ENCODE measurements at regions not wholly inside any gene's neighbourhood (a gene's known extent, or its start where the extent isn't known, plus 50 kb on each side); places are given as distances from the start of the nearest gene placed in this dataset.

DNA sequence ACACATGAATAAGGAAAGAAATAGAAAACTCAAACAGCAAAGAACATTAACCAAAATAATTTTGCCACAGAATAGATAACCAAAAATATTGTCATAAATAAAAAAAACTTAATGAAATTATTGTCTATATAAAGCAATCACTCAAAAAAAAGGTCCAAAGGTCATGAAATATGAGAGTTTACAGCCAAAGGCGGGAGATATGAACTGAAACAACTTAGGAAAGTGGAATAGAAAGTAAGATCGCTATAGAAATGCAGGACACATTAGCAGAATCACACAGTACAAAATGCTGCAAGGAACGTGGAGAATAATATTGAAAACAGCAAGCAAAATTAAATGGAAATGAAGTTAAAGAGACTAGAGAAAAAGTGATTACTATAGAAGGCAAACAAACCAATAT, 375.0 kb upstream of the ARHGEF26 start:
- no peak for TF ChIP-seq EZH2phosphoT487 (IDR thresholded peaks at IDR 0.05; ENCODE audit: borderline replicate concordance)
- TF ChIP-seq, protein P1, sequence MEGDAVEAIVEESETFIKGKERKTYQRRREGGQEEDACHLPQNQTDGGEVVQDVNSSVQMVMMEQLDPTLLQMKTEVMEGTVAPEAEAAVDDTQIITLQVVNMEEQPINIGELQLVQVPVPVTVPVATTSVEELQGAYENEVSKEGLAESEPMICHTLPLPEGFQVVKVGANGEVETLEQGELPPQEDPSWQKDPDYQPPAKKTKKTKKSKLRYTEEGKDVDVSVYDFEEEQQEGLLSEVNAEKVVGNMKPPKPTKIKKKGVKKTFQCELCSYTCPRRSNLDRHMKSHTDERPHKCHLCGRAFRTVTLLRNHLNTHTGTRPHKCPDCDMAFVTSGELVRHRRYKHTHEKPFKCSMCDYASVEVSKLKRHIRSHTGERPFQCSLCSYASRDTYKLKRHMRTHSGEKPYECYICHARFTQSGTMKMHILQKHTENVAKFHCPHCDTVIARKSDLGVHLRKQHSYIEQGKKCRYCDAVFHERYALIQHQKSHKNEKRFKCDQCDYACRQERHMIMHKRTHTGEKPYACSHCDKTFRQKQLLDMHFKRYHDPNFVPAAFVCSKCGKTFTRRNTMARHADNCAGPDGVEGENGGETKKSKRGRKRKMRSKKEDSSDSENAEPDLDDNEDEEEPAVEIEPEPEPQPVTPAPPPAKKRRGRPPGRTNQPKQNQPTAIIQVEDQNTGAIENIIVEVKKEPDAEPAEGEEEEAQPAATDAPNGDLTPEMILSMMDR (conservative IDR thresholded peaks at IDR 0.05; ENCODE audit: low read length) = no peak
- Histone ChIP-seq H3K9me2 (replicated peaks; ENCODE audit: low read depth, low read length) (no peaks in the 10 kb centered on the region), H3K36me3 (ENCODE audit: insufficient read depth, low read length) (no peaks in the 10 kb centered on the region), H3K9ac (ENCODE audit: low read depth, low read length, poor library complexity, severe bottlenecking) (no peak overlapping the region), H3K9me3 (ENCODE audit: insufficient read depth, low read depth, low read length) (no peaks in the 10 kb centered on the region), H3F3A (ENCODE audit: low read depth) (no peaks in the 10 kb centered on the region), H3K79me2 (ENCODE audit: insufficient read depth, low read length) (no peaks in the 10 kb centered on the region), H3K4me2 (ENCODE audit: low read depth, low read length, poor library complexity, severe bottlenecking) (no peak overlapping the region), H3K4me3 (ENCODE audit: low read length, poor library complexity, severe bottlenecking) (no peak overlapping the region), H4K20me1 (ENCODE audit: insufficient read depth, low read length, poor library complexity, severe bottlenecking) (no peaks in the 10 kb centered on the region), H2AFZ (ENCODE audit: low read length) (no peak overlapping the region), H3K27me3 (ENCODE audit: insufficient read depth, low read length, poor library complexity, severe bottlenecking) (no peaks in the 10 kb centered on the region), H3K4me1 (ENCODE audit: insufficient read depth, low read length, poor library complexity, severe bottlenecking) (no peaks in the 10 kb centered on the region)

DNA sequence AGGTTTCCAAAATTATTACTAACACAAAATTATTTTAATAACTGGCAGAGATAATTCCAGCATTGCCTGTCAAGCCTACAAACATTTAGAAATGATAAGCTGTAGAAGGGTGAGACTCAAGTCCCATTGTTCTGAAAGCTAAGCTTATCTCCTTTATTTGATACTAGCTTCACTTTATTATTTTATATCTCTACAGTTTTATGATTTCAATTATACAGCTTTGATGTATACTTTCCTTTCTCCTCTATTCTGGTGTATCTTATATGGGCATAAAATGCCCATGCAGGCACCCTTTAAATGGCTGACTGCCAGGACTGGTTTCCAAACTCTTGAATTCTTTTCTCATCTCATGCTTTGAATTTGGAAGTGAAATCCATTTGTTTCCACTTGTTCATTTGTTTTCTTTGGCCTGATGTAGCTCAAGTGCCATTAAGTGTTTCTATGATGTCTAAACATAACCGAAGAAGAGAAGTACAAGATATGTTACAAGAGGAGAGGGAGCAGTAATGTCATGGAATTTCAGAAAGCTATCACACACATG, 372.1 kb upstream of the ARHGEF26 start:
- H3K27me3 ChIP-seq (ENCODE audit: insufficient read depth, low read length, poor library complexity, severe bottlenecking) = no peaks in the 10 kb centered on the region
- H3K9me3 ChIP-seq (ENCODE audit: insufficient read depth, low read depth, low read length) = no peaks in the 10 kb centered on the region
- H3K79me2 ChIP-seq (ENCODE audit: insufficient read depth, low read length) = no peaks in the 10 kb centered on the region
- H3K36me3 ChIP-seq (ENCODE audit: insufficient read depth, low read length) = no peaks in the 10 kb centered on the region
- H3K9ac ChIP-seq (ENCODE audit: low read depth, low read length, poor library complexity, severe bottlenecking) = no peak overlapping the region
- H4K20me1 ChIP-seq (ENCODE audit: insufficient read depth, low read length, poor library complexity, severe bottlenecking) = no peaks in the 10 kb centered on the region
- H3F3A ChIP-seq (ENCODE audit: low read depth) = no peaks in the 10 kb centered on the region
- H2AFZ ChIP-seq (ENCODE audit: low read length) = no peak overlapping the region
- H3K4me1 ChIP-seq (ENCODE audit: insufficient read depth, low read length, poor library complexity, severe bottlenecking) = no peaks in the 10 kb centered on the region
- TF ChIP-seq, protein P1 (conservative IDR thresholded peaks at IDR 0.05; ENCODE audit: low read length) = no peak
- H3K4me3 ChIP-seq (ENCODE audit: low read length, poor library complexity, severe bottlenecking) = no peak overlapping the region
- H3K4me2 ChIP-seq (ENCODE audit: low read depth, low read length, poor library complexity, severe bottlenecking) = no peak overlapping the region
- H3K9me2 ChIP-seq (replicated peaks; ENCODE audit: low read depth, low read length) = no peaks in the 10 kb centered on the region

DNA sequence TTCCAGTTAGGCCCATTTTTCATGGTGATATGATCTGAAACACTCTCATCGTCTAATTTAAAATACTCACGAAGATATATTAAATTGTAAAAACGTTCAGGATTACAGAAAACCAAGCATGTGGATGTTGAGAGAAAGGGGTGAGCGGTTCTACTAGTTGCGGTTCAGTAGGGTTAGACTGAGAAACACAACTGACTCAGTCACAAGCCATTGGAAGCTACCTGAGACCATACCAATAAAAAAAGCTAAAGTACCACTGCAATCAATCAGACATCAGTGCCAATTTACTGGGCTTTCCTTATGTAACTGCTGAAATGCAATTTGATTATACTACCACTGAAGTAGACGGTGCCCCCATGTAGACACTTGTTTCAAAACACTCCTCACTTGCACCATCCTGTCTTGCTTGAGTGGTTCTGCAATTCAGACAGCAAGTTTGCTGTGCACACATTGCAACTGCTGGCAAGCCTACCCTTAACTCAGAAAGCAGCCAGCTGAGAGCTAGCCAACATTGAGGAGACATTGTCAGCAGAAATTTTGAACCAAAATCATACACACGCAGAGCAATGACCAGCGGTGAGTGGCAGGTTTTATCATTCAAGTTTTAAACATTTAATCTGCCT, 368.7 kb upstream of the ARHGEF26 start:
- no peaks in the 10 kb centered on the region for H3K4me1 ChIP-seq (ENCODE audit: insufficient read depth, low read length, poor library complexity, severe bottlenecking)
- no peaks in the 10 kb centered on the region for H3K79me2 ChIP-seq (ENCODE audit: insufficient read depth, low read length)
- no peaks in the 10 kb centered on the region for H3K36me3 ChIP-seq (ENCODE audit: insufficient read depth, low read length)
- H3K4me3 ChIP-seq (ENCODE audit: low read length, poor library complexity, severe bottlenecking) = no peak overlapping the region
- no peaks in the 10 kb centered on the region for H3K27me3 ChIP-seq (ENCODE audit: insufficient read depth, low read length, poor library complexity, severe bottlenecking)
- no peaks in the 10 kb centered on the region for H3K9me2 ChIP-seq (replicated peaks; ENCODE audit: low read depth, low read length)
- no peaks in the 10 kb centered on the region for H3K9me3 ChIP-seq (ENCODE audit: insufficient read depth, low read depth, low read length)
- H3K4me2 ChIP-seq (ENCODE audit: low read depth, low read length, poor library complexity, severe bottlenecking) = no peak overlapping the region
- H2AFZ ChIP-seq (ENCODE audit: low read length) = no peak overlapping the region
- H3K9ac ChIP-seq (ENCODE audit: low read depth, low read length, poor library complexity, severe bottlenecking) = no peak overlapping the region
- no peaks in the 10 kb centered on the region for H4K20me1 ChIP-seq (ENCODE audit: insufficient read depth, low read length, poor library complexity, severe bottlenecking)
- TF ChIP-seq, protein P1 (conservative IDR thresholded peaks at IDR 0.05; ENCODE audit: low read length) = no peak
- TF ChIP-seq EZH2phosphoT487 (IDR thresholded peaks at IDR 0.05; ENCODE audit: borderline replicate concordance) = no peak
- H3F3A ChIP-seq (ENCODE audit: low read depth) = no peaks in the 10 kb centered on the region
